ENCODE measurements at regions not wholly inside any gene's neighbourhood (a gene's known extent, or its start where the extent isn't known, plus 50 kb on each side); places are given as distances from the start of the nearest gene placed in this dataset.

DNA sequence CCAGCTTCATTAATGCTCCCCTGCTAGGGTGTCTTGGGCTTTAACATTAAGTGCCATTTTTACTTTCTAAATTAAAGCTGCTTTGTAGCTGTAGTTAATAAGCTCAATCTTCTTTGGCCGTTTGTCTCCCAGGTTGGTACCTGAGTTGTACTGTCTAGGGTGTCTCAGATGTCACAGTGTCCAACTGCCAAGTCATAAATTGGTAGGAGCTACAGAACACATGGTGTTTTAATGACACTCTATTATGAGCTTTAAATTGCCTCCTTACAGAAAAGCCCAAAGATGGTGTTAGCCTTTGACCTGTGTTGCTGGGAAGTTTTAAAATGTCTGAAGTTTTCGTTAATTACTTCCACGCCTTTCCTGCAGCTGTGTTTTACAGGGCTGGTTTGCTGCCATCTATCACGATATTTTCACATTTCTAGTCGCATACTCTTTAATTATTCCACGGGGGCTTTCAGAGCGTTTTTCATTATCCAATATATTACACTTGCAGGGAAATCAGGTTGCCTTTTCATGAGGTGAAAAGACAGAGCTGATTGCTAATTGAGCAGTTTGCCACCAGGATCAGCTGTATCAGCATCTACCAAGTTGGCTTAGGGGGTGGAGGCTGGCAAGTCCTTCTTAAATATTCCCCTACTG is 247.8 kb upstream of the PLPP4 start:
- Histone ChIP-seq H2BK5ac (ENCODE audit: insufficient read length, low read length) (no peak overlapping the region), H3K27me3 (ENCODE audit: insufficient read depth, low read length) (no peaks in the 10 kb centered on the region), H3K4ac (ENCODE audit: low read depth, low read length) (no peak overlapping the region), H3T11ph (ENCODE audit: low read length) (no peak overlapping the region), H3K9me3 (ENCODE audit: control insufficient read depth, low read depth, low read length) (no peaks in the 10 kb centered on the region), H2BK20ac (ENCODE audit: low read depth, low read length, poor library complexity, severe bottlenecking) (no peak overlapping the region), H4K5ac (ENCODE audit: insufficient read length, low read depth, low read length) (no peak overlapping the region), H2BK15ac (ENCODE audit: low read depth, low read length) (no peak overlapping the region), H2BK120ac (ENCODE audit: low read depth, low read length, poor library complexity, severe bottlenecking) (no peak overlapping the region), H3K4me2 (ENCODE audit: insufficient read depth, insufficient read length, low read length) (no peak overlapping the region), H3K18ac (ENCODE audit: insufficient read length, low read depth, low read length) (no peak overlapping the region), H3K4me1 (ENCODE audit: insufficient read depth, low read length) (no peaks in the 10 kb centered on the region; the same call in 1 of the 2 replicates), H4K91ac (ENCODE audit: insufficient read length, low read depth, low read length) (no peak overlapping the region), H2AFZ (ENCODE audit: low read length) (no peak overlapping the region), H4K20me1 (ENCODE audit: control insufficient read depth, insufficient read depth, insufficient read length) (no peaks in the 10 kb centered on the region), H3K56ac (ENCODE audit: insufficient read length, low read depth, low read length) (no peak overlapping the region), H4K8ac (replicated peaks; ENCODE audit: insufficient read length, low read depth, low read length) (no peak overlapping the region), H3K23me2 (ENCODE audit: insufficient read length, low read depth, low read length, poor library complexity, severe bottlenecking) (no peaks in the 10 kb centered on the region), H2AK5ac (ENCODE audit: insufficient read length, low read length) (no peak overlapping the region), H3K79me1 (ENCODE audit: insufficient read depth, low read depth, low read length, poor library complexity, severe bottlenecking) (no peaks in the 10 kb centered on the region), H3K14ac (ENCODE audit: insufficient read depth, low read length) (no peak overlapping the region), H3K23ac (ENCODE audit: insufficient read length, low read depth, low read length) (no peak overlapping the region), H3K27ac (ENCODE audit: insufficient read length, low read depth, low read length) (no peak overlapping the region), H3K9ac (ENCODE audit: extremely low read depth, insufficient read length, low read length) (no peak overlapping the region), H3K79me2 (ENCODE audit: insufficient read depth, low read length) (no peaks in the 10 kb centered on the region), H2BK12ac (ENCODE audit: insufficient read length, low read depth, low read length) (no peak overlapping the region)
- H3K27me3 Mint-ChIP-seq (ENCODE audit: low read depth), result no peaks in the 10 kb centered on the region; the same call in 1 of the 2 replicates
- whole genome bisulfite sequencing (ENCODE audit: extremely low coverage, insufficient read length, low lambda C conversion rate), result no CpG with 5 or more reads among the region's 7 CpGs
- no peak overlapping the region for H3K27ac Mint-ChIP-seq
- H3K9me3 Mint-ChIP-seq, result peaks cover 1 to 3% of the 10 kb centered on the region in 2 experiments
- H3K36me3 Mint-ChIP-seq (ENCODE audit: insufficient read depth in 1 of 3, low read depth in 3 of 3), result peaks cover under 1 to 4% (median under 1%) of the 10 kb centered on the region in 3 experiments; a peak in 5 of 7 replicates
- no peak for TF ChIP-seq CTCF (conservative IDR thresholded peaks at IDR 0.05)
- no peak for DNase-seq
- 0 out of 4 replicates have a peak, but pooled peaks cover 0 to 3% of the 10 kb centered on the region in 2 experiments for H3K4me1 Mint-ChIP-seq
- no peak overlapping the region for H3K4me3 Mint-ChIP-seq

All from H9 (cell line).